IMR-90 (cell line): ENCODE measurements at regions not wholly inside any gene's neighbourhood (a gene's known extent, or its start where the extent isn't known, plus 50 kb on each side); places are given as distances from the start of the nearest gene placed in this dataset.

Source experiments
- ATAC-seq: fragments of 200-7000 bp; cut with Tn5 transposase; 2 replicates; pipeline ENCODE4 v1.9.1; 2020; ENCODE audit warnings: low read depth, mild to moderate bottlenecking, moderate library complexity
- BruUV-seq: library from RNA; stranded (reverse); fragments of 400-500 nt; replicated peaks from 2 replicates; lab custom pipeline; 2021; lab: Mats Ljungman, UMichigan
- CTCF ChIA-PET: fragments of 300-600 bp; formaldehyde crosslinking; extraction: SDS; loops from one replicate; lab custom pipeline; 2021; ENCODE audit warnings: antibody characterized with exemption; lab: Yijun Ruan, JAX
- POLR2A ChIA-PET: fragments of 300-600 bp; sonication (Branson Sonifier 250); formaldehyde crosslinking; loops from one replicate; lab custom pipeline; 2022; ENCODE audit warnings: antibody characterized with exemption; ENCODE audit not compliant: unreplicated experiment; lab: Charles Lee
- DNase-seq: peaks from one replicate; pipeline ENCODE4 v3.0.0; 2013
- H2AFZ ChIP-seq: replicated peaks from 2 replicates; pipeline ENCODE3; 2013; ENCODE audit warnings: low read length, mild to moderate bottlenecking; ENCODE audit not compliant: poor library complexity
- H2AK5ac ChIP-seq: 2 replicates; pipeline ENCODE4 v1.6.1; 2013; ENCODE audit warnings: low read depth, low read length, inconsistent platforms
- H2AK9ac ChIP-seq: replicated peaks from 2 replicates; pipeline ENCODE3; 2013; ENCODE audit warnings: mild to moderate bottlenecking, low read depth, low read length, moderate library complexity; ENCODE audit not compliant: poor library complexity
- H2BK120ac ChIP-seq: 2 replicates; pipeline ENCODE4 v1.6.1; 2013; ENCODE audit warnings: low read depth, low read length, inconsistent platforms
- H2BK15ac ChIP-seq: 3 replicates; pipeline ENCODE4 v1.6.1; 2013; ENCODE audit warnings: low read depth, low read length, inconsistent platforms
- H2BK20ac ChIP-seq: 2 replicates; pipeline ENCODE4 v1.6.1; 2013; ENCODE audit warnings: low read depth, mild to moderate bottlenecking, inconsistent platforms, low read length, moderate library complexity
- H2BK5ac ChIP-seq: 2 replicates; pipeline ENCODE4 v1.6.1; 2013; ENCODE audit warnings: mild to moderate bottlenecking, low read depth, low read length, inconsistent platforms; ENCODE audit not compliant: poor library complexity, severe bottlenecking
- H3K14ac ChIP-seq: replicated peaks from 2 replicates; pipeline ENCODE4 v1.6.1; 2013; ENCODE audit warnings: low read depth, low read length, inconsistent platforms
- H3K18ac ChIP-seq: 2 replicates; pipeline ENCODE4 v1.6.1; 2013; ENCODE audit warnings: low read depth, low read length, control low read depth
- H3K23ac ChIP-seq: 2 replicates; pipeline ENCODE4 v1.6.1; 2013; ENCODE audit warnings: low read depth, low read length, inconsistent platforms
- H3K27ac ChIP-seq: 2 replicates; pipeline ENCODE4 v1.5.1; 2013; ENCODE audit warnings: mild to moderate bottlenecking, control low read depth, low read length; ENCODE audit not compliant: insufficient read depth
- H3K27me3 ChIP-seq: 2 replicates; pipeline ENCODE4 v1.6.1; 2013; ENCODE audit warnings: low read length; ENCODE audit not compliant: control insufficient read depth, insufficient read depth
- H3K36me3 ChIP-seq: 2 replicates; pipeline ENCODE4 v1.6.1; 2013; ENCODE audit warnings: low read length, mixed read lengths; ENCODE audit not compliant: control insufficient read depth, insufficient read depth
- H3K4ac ChIP-seq: 2 replicates; pipeline ENCODE4 v1.6.1; 2013; ENCODE audit warnings: low read depth, low read length, inconsistent platforms
- H3K4me1 ChIP-seq: 2 replicates; pipeline ENCODE4 v1.6.1; 2013; ENCODE audit warnings: low read length, mixed read lengths; ENCODE audit not compliant: control insufficient read depth, insufficient read depth
- H3K4me2 ChIP-seq: 2 replicates; pipeline ENCODE4 v1.6.1; 2013; ENCODE audit warnings: low read depth, mild to moderate bottlenecking, control low read depth, low read length, moderate library complexity
- H3K4me3 ChIP-seq: 2 replicates; pipeline ENCODE4 v1.5.1; 2013; ENCODE audit warnings: low read depth, mild to moderate bottlenecking, control low read depth, low read length, moderate library complexity; ENCODE audit not compliant: insufficient read depth
- H3K56ac ChIP-seq: 2 replicates; pipeline ENCODE4 v1.6.1; 2013; ENCODE audit warnings: low read length, inconsistent platforms; ENCODE audit not compliant: insufficient read depth; ENCODE audit errors: extremely low read depth
- H3K79me1 ChIP-seq, 2 experiments: 2 replicates each; pipeline ENCODE4 v1.6.1; 2013; ENCODE audit warnings: low read length in 2 of 2, inconsistent platforms in 1 of 2, low read depth in 1 of 2
- H3K9ac ChIP-seq: 2 replicates; pipeline ENCODE4 v1.6.1; 2013; ENCODE audit warnings: low read depth, low read length, control low read depth
- H3K9me1 ChIP-seq: 2 replicates; pipeline ENCODE4 v1.6.1; 2013; ENCODE audit warnings: low read length, inconsistent platforms; ENCODE audit not compliant: insufficient read depth
- H3K9me3 ChIP-seq: 2 replicates; pipeline ENCODE4 v1.6.1; 2013; ENCODE audit warnings: low read length; ENCODE audit not compliant: control insufficient read depth, insufficient read depth
- H4K20me1 ChIP-seq: 2 replicates; pipeline ENCODE4 v1.6.1; 2013; ENCODE audit warnings: low read length, inconsistent platforms; ENCODE audit not compliant: insufficient read depth
- H4K5ac ChIP-seq: 2 replicates; pipeline ENCODE4 v1.6.1; 2013; ENCODE audit warnings: mild to moderate bottlenecking, low read depth, low read length, control low read depth
- H4K8ac ChIP-seq, 2 experiments: 2 replicates each; pipeline ENCODE4 v1.6.1; 2013; ENCODE audit warnings: low read depth in 2 of 2, low read length in 2 of 2, control low read depth in 1 of 2, inconsistent platforms in 1 of 2
- H4K91ac ChIP-seq: 2 replicates; pipeline ENCODE4 v1.6.1; 2013; ENCODE audit warnings: low read depth, low read length, inconsistent platforms; ENCODE audit not compliant: insufficient read depth
- BHLHE40 ChIP-seq: fragments of 150-350 bp; IDR thresholded peaks from 2 replicates; pipeline ENCODE4 v1.6.1; 2016; ENCODE audit warnings: mild to moderate bottlenecking, low read depth, low read length
- RAD21 ChIP-seq: IDR thresholded peaks from 2 replicates; pipeline ENCODE4 v1.6.1; 2012; ENCODE audit warnings: low read length, improper control_type of control experiment
- WGBS, 2 experiments: methylation state at CpG; one replicate each; pipeline versions ENCODE4 v1.1.5 to v1.1.7; 2013; ENCODE audit warnings: missing lambda C conversion rate in 2 of 2; ENCODE audit not compliant: insufficient read length in 1 of 2; ENCODE audit errors: extremely low coverage in 2 of 2; 5-methylcytosine and 5-hydroxymethylcytosine counted together
- dilution Hi-C: fragments of 300-500 bp; cut with HindIII; formaldehyde crosslinking; loops from one replicate; pipeline ENCODE4 v1.14.3; 2018; ENCODE audit warnings: low sequenced_read_pairs; ENCODE audit not compliant: unreplicated experiment
- in situ Hi-C: fragments of 300-500 bp; cut with MboI; formaldehyde crosslinking; loops from 3 replicates; pipeline ENCODE4 v1.14.3; 2019; ENCODE audit warnings: low sequenced_read_pairs, inconsistent platforms, mixed read lengths
- intact Hi-C: fragments of 100-400 bp; cut with micrococcal nuclease; formaldehyde crosslinking; loops from 2 replicates; pipeline ENCODE4 v1.10.0; 2022

DNA sequence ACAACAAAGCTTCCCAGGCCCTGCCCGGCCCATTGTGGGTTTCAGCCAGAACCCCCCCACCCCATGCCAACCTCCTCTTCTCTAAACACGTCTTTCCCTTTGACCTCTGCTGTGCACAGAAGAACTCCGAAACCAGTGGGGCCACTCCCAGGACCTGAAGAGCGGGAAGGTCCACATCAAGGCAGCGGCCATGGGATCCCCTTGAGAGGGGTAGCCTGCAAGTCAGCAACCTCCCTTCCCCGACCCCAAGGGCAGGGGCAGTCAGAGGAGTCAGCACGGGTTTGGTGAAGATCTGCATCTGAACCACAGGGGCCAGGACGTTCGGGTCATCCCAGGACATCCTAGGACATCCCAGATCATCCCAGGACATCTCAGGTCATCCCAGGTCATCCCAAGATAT, 379.9 kb upstream of the IRX4 start:
- Histone ChIP-seq H4K20me1 (no peaks in the 10 kb centered on the region), H2BK20ac (no peak overlapping the region), H3K4me2 (no peak overlapping the region), H3K9me3 (peaks cover 42% of the 10 kb centered on the region), H3K4me3 (no peak overlapping the region), H3K14ac (no peak overlapping the region), H3K56ac (no peak overlapping the region), H2AK5ac (no peak overlapping the region), H4K5ac (no peak overlapping the region), H3K9ac (no peak overlapping the region), H3K79me1 (no peaks in the 10 kb centered on the region), H3K27ac (no peak overlapping the region), H3K27me3 (no peaks in the 10 kb centered on the region), H3K18ac (no peak overlapping the region), H3K9me1 (no peaks in the 10 kb centered on the region), H3K23ac (no peak overlapping the region), H3K4ac (no peak overlapping the region), H2AK9ac (no peak overlapping the region), H3K4me1 (no peaks in the 10 kb centered on the region), H2BK5ac (no peak overlapping the region), H2AFZ (no peak overlapping the region), H3K36me3 (no peaks in the 10 kb centered on the region), H2BK120ac (no peak overlapping the region), H4K91ac (no peak overlapping the region), H4K8ac (no peak overlapping the region), H2BK15ac (no peak overlapping the region)
- intact Hi-C loops, result no loop called here
- in situ Hi-C loops, result no loop called here
- ATAC-seq, result no peak
- no peak for TF ChIP-seq RAD21
- TF ChIP-seq BHLHE40, result no peak
- dilution Hi-C loops, result no loop called here
- no TSS peak for BruUV-seq
- ChIA-PET POLR2A (no interaction called here), CTCF (no interaction called here)
- DNase-seq, result no peak
- no CpG with 5 or more reads among the region's 9 CpGs for WGBS, 2 experiments
